Trophoblast cell (in vitro differentiated cells and primary cell): ENCODE measurements at regions not wholly inside any gene's neighbourhood (a gene's known extent, or its start where the extent isn't known, plus 50 kb on each side); places are given as distances from the start of the nearest gene placed in this dataset.

Experiments
- DNase-seq, 2 donors: peaks; one replicate each; pipeline ENCODE4 v3.0.0-alpha.2; 2016
- H2AFZ ChIP-seq: 2 replicates; pipeline ENCODE4 v1.6.1; 2013; ENCODE audit warnings: low read length, moderate library complexity, mild to moderate bottlenecking; ENCODE audit not compliant: insufficient read depth, poor library complexity
- H2AK5ac ChIP-seq: 2 replicates; pipeline ENCODE4 v1.6.1; 2013; ENCODE audit warnings: mild to moderate bottlenecking, low read length
- H2BK120ac ChIP-seq: 2 replicates; pipeline ENCODE4 v1.6.1; 2013; ENCODE audit warnings: low read length, mild to moderate bottlenecking, moderate library complexity; ENCODE audit not compliant: insufficient read depth, poor library complexity
- H2BK12ac ChIP-seq: 2 replicates; pipeline ENCODE4 v1.6.1; 2013; ENCODE audit warnings: mild to moderate bottlenecking, low read length, moderate library complexity
- H2BK5ac ChIP-seq: 2 replicates; pipeline ENCODE4 v1.6.1; 2013; ENCODE audit warnings: low read length, low read depth, moderate library complexity, mild to moderate bottlenecking; ENCODE audit not compliant: poor library complexity
- H3K14ac ChIP-seq: 2 replicates; pipeline ENCODE4 v1.6.1; 2013; ENCODE audit warnings: mild to moderate bottlenecking, low read length
- H3K18ac ChIP-seq: 2 replicates; pipeline ENCODE4 v1.6.1; 2013; ENCODE audit warnings: mild to moderate bottlenecking, low read length
- H3K23ac ChIP-seq: 2 replicates; pipeline ENCODE4 v1.6.1; 2013; ENCODE audit warnings: low read length
- H3K27ac ChIP-seq: 2 replicates; pipeline ENCODE4 v1.5.1; 2013; ENCODE audit warnings: low read depth, mild to moderate bottlenecking, inconsistent platforms, low read length, moderate library complexity
- H3K27me3 ChIP-seq: 2 replicates; pipeline ENCODE4 v1.6.1; 2013; ENCODE audit warnings: inconsistent platforms, mild to moderate bottlenecking, low read length, moderate library complexity; ENCODE audit not compliant: insufficient read depth
- H3K36me3 ChIP-seq, 2 experiments: 1 replicate in 1 of 2; 2 replicates in 1 of 2; pipeline ENCODE4 v1.6.1; 2013; ENCODE audit warnings: low read length in 2 of 2, mild to moderate bottlenecking in 2 of 2, moderate library complexity in 1 of 2; ENCODE audit not compliant: insufficient read depth in 2 of 2, control insufficient read depth in 1 of 2
- H3K4ac ChIP-seq: 2 replicates; pipeline ENCODE4 v1.6.1; 2013; ENCODE audit warnings: low read depth, mild to moderate bottlenecking, low read length, moderate library complexity
- H3K4me1 ChIP-seq, 2 experiments: 1 replicate in 1 of 2; 2 replicates in 1 of 2; pipeline ENCODE4 v1.6.1; 2013; ENCODE audit warnings: low read length in 2 of 2, mild to moderate bottlenecking in 2 of 2, moderate library complexity in 1 of 2; ENCODE audit not compliant: insufficient read depth in 2 of 2, control insufficient read depth in 1 of 2
- H3K4me2 ChIP-seq: 2 replicates; pipeline ENCODE4 v1.6.1; 2013; ENCODE audit warnings: inconsistent platforms, mild to moderate bottlenecking, low read length, moderate library complexity
- H3K4me3 ChIP-seq: 2 replicates; pipeline ENCODE4 v1.5.1; 2013; ENCODE audit warnings: mild to moderate bottlenecking, low read depth, low read length, inconsistent platforms
- H3K79me1 ChIP-seq: one replicate; pipeline ENCODE4 v1.6.1; 2013; ENCODE audit warnings: low read length
- H3K79me2 ChIP-seq: 2 replicates; pipeline ENCODE4 v1.6.1; 2013; ENCODE audit warnings: low read length, mild to moderate bottlenecking; ENCODE audit not compliant: control insufficient read depth, insufficient read depth, poor library complexity
- H3K9ac ChIP-seq: 2 replicates; pipeline ENCODE4 v1.6.1; 2013; ENCODE audit warnings: mild to moderate bottlenecking, low read length
- H3K9me3 ChIP-seq: 2 replicates; pipeline ENCODE4 v1.6.1; 2013; ENCODE audit warnings: low read depth, mild to moderate bottlenecking, control low read depth, inconsistent platforms, low read length; ENCODE audit not compliant: insufficient read depth
- H4K12ac ChIP-seq: 2 replicates; pipeline ENCODE4 v1.6.1; 2013; ENCODE audit warnings: low read depth, mild to moderate bottlenecking, low read length, moderate library complexity
- H4K8ac ChIP-seq: 2 replicates; pipeline ENCODE4 v1.6.1; 2013; ENCODE audit warnings: low read depth, mild to moderate bottlenecking, low read length, moderate library complexity
- H4K91ac ChIP-seq: one replicate; pipeline ENCODE4 v1.6.1; 2013; ENCODE audit warnings: low read depth, mild to moderate bottlenecking, low read length, moderate library complexity
- WGBS: extraction: QIAGEN DNeasy Blood & Tissue Kit; methylation state at CpG from one replicate; pipeline ENCODE4 v1.1.7; 2013; ENCODE audit warnings: missing lambda C conversion rate; ENCODE audit not compliant: insufficient read length, insufficient coverage; ENCODE audit errors: extremely low coverage; 5-methylcytosine and 5-hydroxymethylcytosine counted together

DNA sequence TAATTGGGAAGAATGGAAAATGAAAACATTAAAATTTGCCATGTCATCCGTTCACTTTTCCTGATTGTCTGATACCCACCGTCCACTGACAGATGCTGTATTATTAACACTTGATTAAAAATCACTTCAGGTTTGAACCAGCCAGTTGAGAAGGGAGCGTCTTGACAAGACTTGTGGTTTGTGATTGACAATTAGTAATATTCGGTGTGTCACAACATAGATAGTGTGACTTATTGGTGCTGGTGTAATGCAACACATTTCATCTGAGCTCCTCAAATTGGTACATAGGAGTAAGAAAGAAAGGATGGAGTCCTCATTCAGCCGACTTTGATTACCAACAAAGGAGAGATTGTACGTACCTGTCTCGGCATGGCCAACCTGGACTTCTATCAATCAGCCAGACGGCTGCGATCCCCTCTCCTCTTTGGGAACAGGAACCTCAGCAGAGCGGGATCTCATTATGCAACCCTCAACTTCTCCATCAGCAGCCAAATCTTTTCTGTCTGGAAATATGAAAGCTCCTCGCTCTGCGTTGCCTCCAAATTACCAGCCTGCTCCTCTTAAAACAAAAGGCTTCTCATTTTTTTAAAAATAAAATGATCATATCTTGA is 211.7 kb upstream of the MVB12B start:
- no peak for DNase-seq
- Histone ChIP-seq H2BK12ac (no peak overlapping the region), H3K23ac (no peak overlapping the region), H3K27ac (no peak overlapping the region), H3K36me3 (no peaks in the 10 kb centered on the region), H3K4ac (no peak overlapping the region), H3K4me1 (no peaks in the 10 kb centered on the region), H3K14ac (no peak overlapping the region), H3K79me2 (no peaks in the 10 kb centered on the region), H4K12ac (no peak overlapping the region), H3K4me2 (no peak overlapping the region), H3K4me3 (no peak overlapping the region), H3K18ac (no peak overlapping the region), H2BK5ac (no peak overlapping the region), H3K27me3 (no peaks in the 10 kb centered on the region), H3K79me1 (no peaks in the 10 kb centered on the region), H2BK120ac (no peak overlapping the region), H3K9me3 (no peaks in the 10 kb centered on the region), H2AK5ac (no peak overlapping the region), H3K9ac (no peak overlapping the region), H4K8ac (no peak overlapping the region), H4K91ac (no peak overlapping the region), H2AFZ (no peak overlapping the region)
- WGBS, result no CpG with 5 or more reads among the region's 12 CpGs

- Histone ChIP-seq H3K4me1 (no peaks in the 10 kb centered on the region), H3K4me3 (no peak overlapping the region), H2BK120ac (no peak overlapping the region), H3K4ac (no peak overlapping the region), H3K23ac (no peak overlapping the region), H3K79me1 (no peaks in the 10 kb centered on the region), H3K14ac (no peak overlapping the region), H4K12ac (no peak overlapping the region), H3K27me3 (no peaks in the 10 kb centered on the region), H4K91ac (no peak overlapping the region), H3K79me2 (no peaks in the 10 kb centered on the region), H4K8ac (no peak overlapping the region), H3K9ac (no peak overlapping the region), H2AK5ac (no peak overlapping the region), H3K27ac (no peak overlapping the region), H2BK5ac (no peak overlapping the region), H3K4me2 (no peak overlapping the region), H2BK12ac (no peak overlapping the region), H3K36me3 (no peaks in the 10 kb centered on the region), H3K18ac (no peak overlapping the region), H2AFZ (no peak overlapping the region), H3K9me3 (no peaks in the 10 kb centered on the region)
- no peak for DNase-seq
- no CpG with 5 or more reads among the region's 17 CpGs for WGBS
Observed at GRCh38 chr9:126116351-126117157, 210.1 kb upstream of the MVB12B start.

DNA sequence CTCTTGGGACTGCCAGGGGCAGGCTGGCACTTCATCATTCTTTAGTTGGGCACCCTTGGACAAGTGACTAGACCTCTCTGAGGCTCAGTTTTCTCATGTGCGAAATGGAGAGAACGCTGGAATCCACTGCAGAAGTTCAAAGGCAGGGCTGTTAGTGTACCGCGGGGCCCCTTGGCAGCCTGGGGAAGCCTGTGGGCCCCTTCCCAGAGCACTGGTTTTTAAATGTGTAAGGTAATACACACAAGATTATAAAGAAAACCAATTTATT is 209.5 kb upstream of the MVB12B start:
- DNase-seq, result no peak
- Histone ChIP-seq H2BK120ac (no peak overlapping the region), H4K8ac (no peak overlapping the region), H2BK12ac (no peak overlapping the region), H2AFZ (no peak overlapping the region), H3K4ac (no peak overlapping the region), H3K4me3 (no peak overlapping the region), H3K9me3 (no peaks in the 10 kb centered on the region), H4K91ac (no peak overlapping the region), H2AK5ac (no peak overlapping the region), H3K18ac (no peak overlapping the region), H3K79me2 (no peaks in the 10 kb centered on the region), H3K9ac (no peak overlapping the region), H3K23ac (no peak overlapping the region), H3K14ac (no peak overlapping the region), H3K4me1 (no peaks in the 10 kb centered on the region), H3K27ac (no peak overlapping the region), H2BK5ac (no peak overlapping the region), H4K12ac (no peak overlapping the region), H3K36me3 (no peaks in the 10 kb centered on the region), H3K27me3 (no peaks in the 10 kb centered on the region), H3K79me1 (no peaks in the 10 kb centered on the region), H3K4me2 (no peak overlapping the region)
- no CpG with 5 or more reads among the region's 4 CpGs for WGBS

DNA sequence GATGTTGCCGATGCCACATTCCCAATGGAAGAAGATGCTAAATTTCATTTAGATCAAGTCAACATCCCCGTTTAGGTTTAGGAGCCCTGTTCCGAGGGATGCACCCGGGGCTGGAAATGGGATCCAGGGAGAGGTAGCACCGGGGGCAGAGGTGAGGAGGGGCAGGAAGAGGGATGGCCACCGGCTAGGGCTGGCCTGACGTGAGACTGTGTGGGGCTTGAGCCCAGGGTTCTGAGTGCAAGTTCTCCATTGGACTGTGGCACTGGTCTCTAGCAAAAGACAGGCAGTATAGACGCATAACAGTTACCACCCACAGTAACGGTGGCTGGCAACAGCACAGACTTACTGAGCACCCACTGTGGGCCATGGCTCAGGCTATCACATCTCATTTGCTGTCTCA is 209.0 kb upstream of the MVB12B start:
- H3K27ac ChIP-seq, result no peak overlapping the region
- H4K12ac ChIP-seq, result no peak overlapping the region
- H3K27me3 ChIP-seq, result no peaks in the 10 kb centered on the region
- no peak overlapping the region for H2BK5ac ChIP-seq
- H3K23ac ChIP-seq, result no peak overlapping the region
- no peak overlapping the region for H2BK12ac ChIP-seq
- no peak overlapping the region for H3K4ac ChIP-seq
- no peak overlapping the region for H2AFZ ChIP-seq
- H3K4me1 ChIP-seq, result no peaks in the 10 kb centered on the region
- H3K4me2 ChIP-seq, result no peak overlapping the region
- no peaks in the 10 kb centered on the region for H3K36me3 ChIP-seq
- H3K18ac ChIP-seq, result no peak overlapping the region
- H4K91ac ChIP-seq, result no peak overlapping the region
- H3K14ac ChIP-seq, result no peak overlapping the region
- H2AK5ac ChIP-seq, result no peak overlapping the region
- H3K9me3 ChIP-seq, result no peaks in the 10 kb centered on the region
- no CpG with 5 or more reads among the region's 9 CpGs for WGBS
- no peaks in the 10 kb centered on the region for H3K79me1 ChIP-seq
- no peak overlapping the region for H3K4me3 ChIP-seq
- H4K8ac ChIP-seq, result no peak overlapping the region
- H3K79me2 ChIP-seq, result no peaks in the 10 kb centered on the region
- no peak overlapping the region for H2BK120ac ChIP-seq
- no peak for DNase-seq
- H3K9ac ChIP-seq, result no peak overlapping the region
